H9 (cell line): ENCODE measurements at regions not wholly inside any gene's neighbourhood (a gene's known extent, or its start where the extent isn't known, plus 50 kb on each side); places are given as distances from the start of the nearest gene placed in this dataset.

Experiments used
- DNase-seq: peaks from one replicate; pipeline ENCODE4 v3.0.0-alpha.2; 2017
- H2AFZ ChIP-seq: one replicate; pipeline ENCODE4 v1.6.1; 2013; ENCODE audit warnings: mild to moderate bottlenecking, low read length, control low read depth, moderate library complexity
- H2AK5ac ChIP-seq: 2 replicates; pipeline ENCODE4 v1.6.1; 2013; ENCODE audit warnings: low read length, control low read depth, mixed read lengths; ENCODE audit not compliant: insufficient read length
- H2BK120ac ChIP-seq: one replicate; pipeline ENCODE4 v1.6.1; 2013; ENCODE audit warnings: low read depth, mild to moderate bottlenecking, low read length, control low read depth, inconsistent platforms; ENCODE audit not compliant: poor library complexity, severe bottlenecking
- H2BK12ac ChIP-seq: 2 replicates; pipeline ENCODE4 v1.6.1; 2013; ENCODE audit warnings: low read length, control low read depth, mixed read lengths, low read depth; ENCODE audit not compliant: insufficient read length
- H2BK15ac ChIP-seq: 2 replicates; pipeline ENCODE4 v1.6.1; 2013; ENCODE audit warnings: low read depth, low read length, control low read depth
- H2BK20ac ChIP-seq: one replicate; pipeline ENCODE4 v1.6.1; 2013; ENCODE audit warnings: low read depth, mild to moderate bottlenecking, low read length, control low read depth, inconsistent platforms; ENCODE audit not compliant: poor library complexity, severe bottlenecking
- H2BK5ac ChIP-seq: 2 replicates; pipeline ENCODE4 v1.6.1; 2013; ENCODE audit warnings: low read length, control low read depth, mixed read lengths; ENCODE audit not compliant: insufficient read length
- H3K14ac ChIP-seq: 2 replicates; pipeline ENCODE4 v1.6.1; 2013; ENCODE audit warnings: low read length, control low read depth; ENCODE audit not compliant: insufficient read depth
- H3K18ac ChIP-seq: 2 replicates; pipeline ENCODE4 v1.6.1; 2013; ENCODE audit warnings: low read depth, mild to moderate bottlenecking, mixed read lengths, low read length, control low read depth; ENCODE audit not compliant: insufficient read length
- H3K23ac ChIP-seq: 2 replicates; pipeline ENCODE4 v1.6.1; 2013; ENCODE audit warnings: low read length, control low read depth, mixed read lengths, low read depth; ENCODE audit not compliant: insufficient read length
- H3K23me2 ChIP-seq: 2 replicates; pipeline ENCODE4 v1.6.1; 2013; ENCODE audit warnings: low read depth, mild to moderate bottlenecking, mixed read lengths, low read length, control low read depth; ENCODE audit not compliant: insufficient read length, poor library complexity, severe bottlenecking
- H3K27ac ChIP-seq: 2 replicates; pipeline ENCODE4 v1.5.1; 2013; ENCODE audit warnings: low read length, control low read depth, mixed read lengths, low read depth; ENCODE audit not compliant: insufficient read length
- H3K27me3 ChIP-seq: 2 replicates; pipeline ENCODE4 v1.6.1; 2013; ENCODE audit warnings: low read length, control low read depth, inconsistent platforms; ENCODE audit not compliant: insufficient read depth
- H3K4ac ChIP-seq: 2 replicates; pipeline ENCODE4 v1.6.1; 2013; ENCODE audit warnings: low read depth, mild to moderate bottlenecking, control low read depth, inconsistent platforms, low read length, moderate library complexity
- H3K4me1 ChIP-seq: 2 replicates; pipeline ENCODE4 v1.6.1; 2013; ENCODE audit warnings: low read length, control low read depth, inconsistent platforms; ENCODE audit not compliant: insufficient read depth
- H3K4me2 ChIP-seq: 2 replicates; pipeline ENCODE4 v1.6.1; 2013; ENCODE audit warnings: low read length, control low read depth, mixed read lengths; ENCODE audit not compliant: insufficient read length, insufficient read depth
- H3K56ac ChIP-seq: 2 replicates; pipeline ENCODE4 v1.6.1; 2013; ENCODE audit warnings: low read depth, mild to moderate bottlenecking, mixed read lengths, low read length, control low read depth; ENCODE audit not compliant: insufficient read length
- H3K79me1 ChIP-seq: 2 replicates; pipeline ENCODE4 v1.6.1; 2013; ENCODE audit warnings: low read depth, mild to moderate bottlenecking, moderate library complexity, low read length, control low read depth, inconsistent platforms; ENCODE audit not compliant: insufficient read depth, poor library complexity, severe bottlenecking
- H3K79me2 ChIP-seq: 2 replicates; pipeline ENCODE4 v1.6.1; 2013; ENCODE audit warnings: low read length, control low read depth, inconsistent platforms; ENCODE audit not compliant: insufficient read depth
- H3K9ac ChIP-seq: 2 replicates; pipeline ENCODE4 v1.6.1; 2013; ENCODE audit warnings: low read length, control low read depth, mixed read lengths; ENCODE audit not compliant: insufficient read length; ENCODE audit errors: extremely low read depth
- H3K9me3 ChIP-seq: one replicate; pipeline ENCODE4 v1.6.1; 2013; ENCODE audit warnings: low read depth, low read length, inconsistent platforms; ENCODE audit not compliant: control insufficient read depth
- H3T11ph ChIP-seq: one replicate; pipeline ENCODE4 v1.6.1; 2013; ENCODE audit warnings: mild to moderate bottlenecking, low read length, control low read depth, inconsistent platforms
- H4K20me1 ChIP-seq: one replicate; pipeline ENCODE4 v1.6.1; 2013; ENCODE audit not compliant: control insufficient read depth, insufficient read length, insufficient read depth
- H4K5ac ChIP-seq: 2 replicates; pipeline ENCODE4 v1.6.1; 2013; ENCODE audit warnings: low read depth, mild to moderate bottlenecking, mixed read lengths, low read length, control low read depth; ENCODE audit not compliant: insufficient read length
- H4K8ac ChIP-seq: replicated peaks from 2 replicates; pipeline ENCODE4 v1.6.1; 2013; ENCODE audit warnings: low read length, control low read depth, mixed read lengths, low read depth; ENCODE audit not compliant: insufficient read length
- H4K91ac ChIP-seq: 2 replicates; pipeline ENCODE4 v1.6.1; 2013; ENCODE audit warnings: low read depth, mild to moderate bottlenecking, moderate library complexity, mixed read lengths, low read length, control low read depth; ENCODE audit not compliant: insufficient read length
- H3K27ac Mint-ChIP-seq, 3 experiments: 2 replicates in 2 of 3; 3 replicates in 1 of 3; pipeline ENCODE4 v1.8.0; 2020 to 2021; ENCODE audit warnings: mixed read lengths in 3 of 3, mild to moderate bottlenecking in 1 of 3, moderate library complexity in 1 of 3
- H3K27me3 Mint-ChIP-seq: 2 replicates; pipeline ENCODE4 v1.8.0; 2021; ENCODE audit warnings: low read depth, mild to moderate bottlenecking, moderate library complexity, mixed read lengths
- H3K36me3 Mint-ChIP-seq, 3 experiments: 2 replicates in 2 of 3; 3 replicates in 1 of 3; pipeline ENCODE4 v1.8.0; 2020 to 2021; ENCODE audit warnings: low read depth in 3 of 3, mixed read lengths in 3 of 3; ENCODE audit not compliant: insufficient read depth in 1 of 3
- H3K4me1 Mint-ChIP-seq, 2 experiments: 2 replicates each; pipeline ENCODE4 v1.8.0; 2020; ENCODE audit warnings: mixed read lengths in 2 of 2
- H3K4me3 Mint-ChIP-seq, 2 experiments: 2 replicates in 1 of 2; 3 replicates in 1 of 2; pipeline ENCODE4 v1.8.0; 2020 to 2021; ENCODE audit warnings: mild to moderate bottlenecking in 2 of 2, mixed read lengths in 2 of 2, moderate library complexity in 1 of 2
- H3K9me3 Mint-ChIP-seq, 2 experiments: 2 replicates in 1 of 2; 3 replicates in 1 of 2; pipeline ENCODE4 v1.8.0; 2020; ENCODE audit warnings: mild to moderate bottlenecking in 2 of 2, mixed read lengths in 2 of 2, moderate library complexity in 1 of 2
- WGBS: extraction: QIAGEN DNeasy Blood & Tissue Kit; methylation state at CpG from one replicate; pipeline ENCODE4 v1.1.7; 2013; ENCODE audit warnings: missing lambda C conversion rate, low lambda C conversion rate, mixed read lengths; ENCODE audit not compliant: insufficient read length; ENCODE audit errors: extremely low coverage; 5-methylcytosine and 5-hydroxymethylcytosine counted together
- TF ChIP-seq, protein P1 (sequence below): fragments of 200-600 bp; sonication (generic); conservative IDR thresholded peaks from 3 replicates; pipeline ENCODE4 v1.8.0; 2021; ENCODE audit warnings: antibody characterized with exemption, mild to moderate bottlenecking

DNA sequence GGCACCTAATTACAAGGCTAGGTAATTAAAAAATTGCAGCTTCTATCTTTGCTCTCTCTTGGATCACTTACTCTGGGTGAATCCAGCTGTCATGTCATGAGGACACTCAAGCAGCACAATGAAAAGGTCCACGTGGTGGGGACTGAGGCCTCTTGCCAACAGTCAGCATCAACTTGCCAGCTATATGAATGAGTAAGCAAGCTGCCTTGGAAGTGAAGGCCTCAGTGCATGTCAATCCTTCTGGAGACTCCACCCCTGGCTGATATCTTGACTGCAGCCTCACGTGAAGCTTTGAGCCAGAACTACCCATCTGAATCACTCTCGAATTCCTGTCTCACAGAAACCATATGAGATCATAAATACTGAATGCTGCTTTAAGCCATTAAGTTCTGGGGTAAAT is 140.5 kb downstream of the SNX18 start:
- DNase-seq: no peak
- H3K9me3 ChIP-seq: no peaks in the 10 kb centered on the region
- H3K4me1 ChIP-seq: no peaks in the 10 kb centered on the region
- no peaks in the 10 kb centered on the region for H3K79me2 ChIP-seq
- TF ChIP-seq, protein P1, sequence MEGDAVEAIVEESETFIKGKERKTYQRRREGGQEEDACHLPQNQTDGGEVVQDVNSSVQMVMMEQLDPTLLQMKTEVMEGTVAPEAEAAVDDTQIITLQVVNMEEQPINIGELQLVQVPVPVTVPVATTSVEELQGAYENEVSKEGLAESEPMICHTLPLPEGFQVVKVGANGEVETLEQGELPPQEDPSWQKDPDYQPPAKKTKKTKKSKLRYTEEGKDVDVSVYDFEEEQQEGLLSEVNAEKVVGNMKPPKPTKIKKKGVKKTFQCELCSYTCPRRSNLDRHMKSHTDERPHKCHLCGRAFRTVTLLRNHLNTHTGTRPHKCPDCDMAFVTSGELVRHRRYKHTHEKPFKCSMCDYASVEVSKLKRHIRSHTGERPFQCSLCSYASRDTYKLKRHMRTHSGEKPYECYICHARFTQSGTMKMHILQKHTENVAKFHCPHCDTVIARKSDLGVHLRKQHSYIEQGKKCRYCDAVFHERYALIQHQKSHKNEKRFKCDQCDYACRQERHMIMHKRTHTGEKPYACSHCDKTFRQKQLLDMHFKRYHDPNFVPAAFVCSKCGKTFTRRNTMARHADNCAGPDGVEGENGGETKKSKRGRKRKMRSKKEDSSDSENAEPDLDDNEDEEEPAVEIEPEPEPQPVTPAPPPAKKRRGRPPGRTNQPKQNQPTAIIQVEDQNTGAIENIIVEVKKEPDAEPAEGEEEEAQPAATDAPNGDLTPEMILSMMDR: no peak
- Mint-ChIP-seq H3K27me3 (no peaks in the 10 kb centered on the region), H3K4me1 (no peaks in the 10 kb centered on the region), H3K36me3 (no peaks in the 10 kb centered on the region), H3K27ac (no peak overlapping the region), H3K9me3 (no peaks in the 10 kb centered on the region), H3K4me3 (no peak overlapping the region)
- H4K8ac ChIP-seq: no peak overlapping the region
- WGBS: no CpG with 5 or more reads among the region's 3 CpGs
- H3K4ac ChIP-seq: no peak overlapping the region
- no peak overlapping the region for H3K9ac ChIP-seq
- H2BK20ac ChIP-seq: no peak overlapping the region
- H2BK12ac ChIP-seq: no peak overlapping the region
- H2AK5ac ChIP-seq: no peak overlapping the region
- no peaks in the 10 kb centered on the region for H3K27me3 ChIP-seq
- H3K4me2 ChIP-seq: no peak overlapping the region
- H3K23ac ChIP-seq: no peak overlapping the region
- no peak overlapping the region for H3T11ph ChIP-seq
- no peak overlapping the region for H2AFZ ChIP-seq
- no peak overlapping the region for H2BK15ac ChIP-seq
- H4K20me1 ChIP-seq: no peaks in the 10 kb centered on the region
- no peak overlapping the region for H2BK120ac ChIP-seq
- H3K56ac ChIP-seq: no peak overlapping the region
- no peak overlapping the region for H3K27ac ChIP-seq
- H2BK5ac ChIP-seq: no peak overlapping the region
- no peaks in the 10 kb centered on the region for H3K23me2 ChIP-seq
- H4K5ac ChIP-seq: no peak overlapping the region
- H3K79me1 ChIP-seq: no peaks in the 10 kb centered on the region
- H3K18ac ChIP-seq: no peak overlapping the region
- H3K14ac ChIP-seq: no peak overlapping the region
- H4K91ac ChIP-seq: no peak overlapping the region
